GDM1 (cell line): ENCODE measurements at regions not wholly inside any gene's neighbourhood (a gene's known extent, or its start where the extent isn't known, plus 50 kb on each side); places are given as distances from the start of the nearest gene placed in this dataset.

Experiments
- DNase-seq: peaks from one replicate; lab custom pipeline; 2025; lab: John Stamatoyannopoulos, UW

- no peak for DNase-seq
Measured at GRCh38 chr18:72089432-72089831, 454.7 kb downstream of the CBLN2 start.

GRCh38 chr18:72086421-72086820 lies 457.7 kb downstream of the CBLN2 start:
- no peak for DNase-seq

GRCh38 chr18:72075040-72075439 lies 469.1 kb downstream of the CBLN2 start:
- DNase-seq, result no peak

GRCh38 chr18:72063001-72063400 lies 481.1 kb downstream of the CBLN2 start:
- DNase-seq, result no peak

- DNase-seq, result no peak
Measured at GRCh38 chr18:72058851-72059250, 485.3 kb downstream of the CBLN2 start.

- DNase-seq, result no peak
Measured at GRCh38 chr18:72056171-72056570, 488.0 kb downstream of the CBLN2 start.

GRCh38 chr18:72041313-72042032 lies 502.7 kb downstream of the CBLN2 start:
- no peak for DNase-seq

- DNase-seq, result no peak
Measured at GRCh38 chr18:72013427-72013850, 530.7 kb downstream of the CBLN2 start.

- DNase-seq, result no peak
Measured at GRCh38 chr18:71998547-71999097, 545.5 kb downstream of the CBLN2 start.

GRCh38 chr18:71995904-71996465 lies 548.2 kb downstream of the CBLN2 start:
- no peak for DNase-seq

GRCh38 chr18:71994273-71994672 lies 549.9 kb downstream of the CBLN2 start:
- DNase-seq, result no peak

- no peak for DNase-seq
Measured at GRCh38 chr18:71989616-71990015, 554.5 kb downstream of the CBLN2 start.

- DNase-seq, result no peak
Measured at GRCh38 chr18:71986351-71987050, 557.6 kb downstream of the CBLN2 start.

GRCh38 chr18:71976744-71977143 lies 567.4 kb downstream of the CBLN2 start:
- DNase-seq, result no peak

- DNase-seq, result no peak
Measured at GRCh38 chr18:71966791-71967190, 577.4 kb downstream of the CBLN2 start.

- no peak for DNase-seq
Measured at GRCh38 chr18:71958605-71959004, 585.5 kb downstream of the CBLN2 start.

- no peak for DNase-seq
Measured at GRCh38 chr18:71951001-71951400, 593.1 kb downstream of the CBLN2 start.

- no peak for DNase-seq
Measured at GRCh38 chr18:71942433-71942832, 601.7 kb downstream of the CBLN2 start.

- no peak for DNase-seq
Measured at GRCh38 chr18:71939483-71939882, 604.7 kb downstream of the CBLN2 start.

- DNase-seq, result no peak
Measured at GRCh38 chr18:71936744-71937143, 607.4 kb downstream of the CBLN2 start.

- no peak for DNase-seq
Measured at GRCh38 chr18:71919211-71919610, 624.9 kb downstream of the CBLN2 start.

GRCh38 chr18:71913641-71914040 lies 630.5 kb downstream of the CBLN2 start:
- DNase-seq, result no peak

- no peak for DNase-seq
Measured at GRCh38 chr18:71902482-71902881, 641.7 kb downstream of the CBLN2 start.
